ENCODE measurements at regions not wholly inside any gene's neighbourhood (a gene's known extent, or its start where the extent isn't known, plus 50 kb on each side); places are given as distances from the start of the nearest gene placed in this dataset.
"Not testable (repeated sequence)": the region's sequence is repeated elsewhere in the genome, so short reads cannot be mapped to it uniquely, and the experiment has no call there.

- H3K27ac ChIP-seq; intact Hi-C loops (cut with DNase I); H3K27me3 ChIP-seq; H3K9me3 ChIP-seq; H3K4me3 ChIP-seq; DNase-seq; H3K36me3 ChIP-seq: not testable (repeated sequence)
- peaks cover 0 to 12% (median 5%) of the 10 kb centered on the region in 4 donors for H3K4me1 ChIP-seq
- 22 to 55% methylated on average over 3 to 4 of the region's 8 CpGs for WGBS, 2 donors
These were observed 290.8 kb upstream of the PLGLB2 start for GRCh38 chr2:87457129-87457499.

GRCh38 chr2:87458938-87459337 lies 288.9 kb upstream of the PLGLB2 start:
- H3K4me1 ChIP-seq; H3K4me3 ChIP-seq; H3K9me3 ChIP-seq; H3K36me3 ChIP-seq; H3K27ac ChIP-seq; DNase-seq; intact Hi-C loops (cut with DNase I); H3K27me3 ChIP-seq: not testable (repeated sequence)
- WGBS, 2 donors = no CpG with 5 or more reads among the region's 3 CpGs

GRCh38 chr2:87460104-87460503 lies 287.8 kb upstream of the PLGLB2 start:
- H3K27me3 ChIP-seq; intact Hi-C loops (cut with DNase I); H3K4me3 ChIP-seq; H3K9me3 ChIP-seq; DNase-seq; H3K4me1 ChIP-seq; H3K27ac ChIP-seq; H3K36me3 ChIP-seq: not testable (repeated sequence)
- WGBS, 2 donors = 29 to 30% methylated on average over 1 of the region's 2 CpGs

GRCh38 chr2:87460662-87461061 lies 287.2 kb upstream of the PLGLB2 start:
- H3K27ac ChIP-seq; H3K27me3 ChIP-seq; H3K36me3 ChIP-seq; H3K4me3 ChIP-seq; intact Hi-C loops (cut with DNase I); DNase-seq; H3K4me1 ChIP-seq; H3K9me3 ChIP-seq: not testable (repeated sequence)
- WGBS, 2 donors = no CpG with 5 or more reads among the region's 1 CpG

GRCh38 chr2:87461671-87462070 lies 286.2 kb upstream of the PLGLB2 start:
- H3K4me3 ChIP-seq; DNase-seq; H3K36me3 ChIP-seq; H3K9me3 ChIP-seq; H3K4me1 ChIP-seq; H3K27ac ChIP-seq; intact Hi-C loops (cut with DNase I); H3K27me3 ChIP-seq: not testable (repeated sequence)
- WGBS, 2 donors = 90 to 94% methylated on average over 3 to 4 of the region's 4 CpGs

- H3K27me3 ChIP-seq; H3K4me1 ChIP-seq; intact Hi-C loops (cut with DNase I); H3K27ac ChIP-seq; DNase-seq; H3K4me3 ChIP-seq; H3K36me3 ChIP-seq; H3K9me3 ChIP-seq: not testable (repeated sequence)
- WGBS, 2 donors = 72 to 81% methylated on average over 2 of the region's 2 CpGs
These were observed 283.7 kb upstream of the PLGLB2 start for GRCh38 chr2:87464219-87464618.

- DNase-seq; intact Hi-C loops (cut with DNase I): not testable (repeated sequence)
- 57 to 74% methylated on average over 1 of the region's 3 CpGs for WGBS, 2 donors
These were observed 282.2 kb upstream of the PLGLB2 start for GRCh38 chr2:87465730-87466129.

GRCh38 chr2:87466591-87467120 lies 281.2 kb upstream of the PLGLB2 start:
- H3K27ac ChIP-seq; intact Hi-C loops (cut with DNase I); H3K9me3 ChIP-seq; H3K4me1 ChIP-seq; H3K36me3 ChIP-seq; H3K27me3 ChIP-seq; DNase-seq; H3K4me3 ChIP-seq: not testable (repeated sequence)
- WGBS, 2 donors = 36 to 57% methylated on average over 7 of the region's 8 CpGs

More at GRCh38 chr2:87465730-87466129, 282.2 kb upstream of the PLGLB2 start:
- not testable (repeated sequence) for H3K4me1 ChIP-seq, H3K9me3 ChIP-seq, H3K36me3 ChIP-seq, H3K27me3 ChIP-seq, H3K4me3 ChIP-seq, H3K27ac ChIP-seq

GRCh38 chr2:87468429-87468981 lies 279.4 kb upstream of the PLGLB2 start:
- H3K36me3 ChIP-seq; H3K27ac ChIP-seq; H3K4me1 ChIP-seq; intact Hi-C loops (cut with DNase I); H3K9me3 ChIP-seq; DNase-seq; H3K27me3 ChIP-seq; H3K4me3 ChIP-seq: not testable (repeated sequence)
- WGBS, 2 donors = 71 to 83% methylated on average over 12 of the region's 12 CpGs

GRCh38 chr2:87469180-87470151 lies 278.4 kb upstream of the PLGLB2 start:
- WGBS, 2 donors = 60 to 76% methylated on average over 17 to 19 of the region's 19 CpGs
- H3K27me3 ChIP-seq; DNase-seq; intact Hi-C loops (cut with DNase I); H3K9me3 ChIP-seq; H3K4me3 ChIP-seq; H3K36me3 ChIP-seq; H3K4me1 ChIP-seq: not testable (repeated sequence)
- peak overlapping the region in 1 of 4 donors; percentile 21 for H3K27ac ChIP-seq

- WGBS, 2 donors = 78% methylated on average over 22 to 24 of the region's 25 CpGs
- H3K4me1 ChIP-seq; intact Hi-C loops (cut with DNase I); H3K36me3 ChIP-seq; H3K27ac ChIP-seq; H3K9me3 ChIP-seq; DNase-seq; H3K27me3 ChIP-seq; H3K4me3 ChIP-seq: not testable (repeated sequence)
These were observed 277.2 kb upstream of the PLGLB2 start for GRCh38 chr2:87470381-87471380.

- H3K36me3 ChIP-seq; H3K4me3 ChIP-seq; DNase-seq; H3K27me3 ChIP-seq; H3K4me1 ChIP-seq; intact Hi-C loops (cut with DNase I); H3K9me3 ChIP-seq; H3K27ac ChIP-seq: not testable (repeated sequence)
- WGBS, 2 donors = 53 to 67% methylated on average over 3 of the region's 3 CpGs
These were observed 276.4 kb upstream of the PLGLB2 start for GRCh38 chr2:87471478-87471877.
